22Rv1 (cell line): ENCODE measurements at regions not wholly inside any gene's neighbourhood (a gene's known extent, or its start where the extent isn't known, plus 50 kb on each side); places are given as distances from the start of the nearest gene placed in this dataset.

Experiments used
- H3K27ac ChIP-seq: fragments of 450-650 bp; 2 replicates; pipeline ENCODE4 v1.5.1; 2017
- CTCF ChIP-seq: fragments of 450-650 bp; IDR thresholded peaks from 2 replicates; pipeline ENCODE4 v1.5.1; 2017; ENCODE audit warnings: mild to moderate bottlenecking
- ZFX ChIP-seq: fragments of 450-650 bp; IDR thresholded peaks from 2 replicates; pipeline ENCODE4 v1.6.1; 2017; ENCODE audit warnings: antibody characterized with exemption, borderline replicate concordance

GRCh38 chr7:155228459-155228845 is 69.2 kb upstream of the INSIG1 start:
- no peak overlapping the region for H3K27ac ChIP-seq

GRCh38 chr7:155228894-155229293 is 68.8 kb upstream of the INSIG1 start:
- TF ChIP-seq CTCF (no peak), ZFX (no peak)
- no peak overlapping the region for H3K27ac ChIP-seq

More at GRCh38 chr7:155228459-155228845, 69.2 kb upstream of the INSIG1 start:
- TF ChIP-seq ZFX (no peak), CTCF (no peak)

DNA sequence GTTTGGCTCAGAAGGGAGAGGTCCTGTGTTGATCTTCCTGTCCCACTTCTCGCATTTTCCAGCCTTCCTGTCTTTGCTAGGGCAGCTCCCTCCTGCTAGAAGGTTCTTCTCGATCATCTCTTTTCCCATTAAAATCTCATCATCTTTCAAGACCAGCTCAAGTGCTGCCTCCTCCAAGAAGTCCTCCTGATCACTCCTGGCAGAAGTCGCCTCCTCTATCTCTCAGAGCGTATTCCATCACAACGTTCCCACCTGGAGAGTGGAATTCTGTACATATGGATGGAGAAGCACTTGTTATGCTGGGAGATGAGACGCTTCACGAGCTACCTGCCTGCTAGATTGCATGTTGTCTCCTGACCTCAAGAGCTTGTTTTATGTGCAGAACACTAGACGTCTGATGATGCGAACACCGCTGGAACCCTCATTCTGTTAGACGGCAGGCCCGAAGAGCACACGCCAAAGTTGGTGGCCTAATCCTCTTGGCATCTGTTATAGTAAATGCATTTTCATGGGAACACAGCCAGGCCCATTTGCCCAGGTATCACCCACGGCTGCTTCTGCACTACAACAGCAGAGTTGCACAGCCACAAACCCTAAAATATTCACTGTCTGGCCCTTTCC is 68.0 kb upstream of the INSIG1 start:
- no peak overlapping the region for H3K27ac ChIP-seq
- TF ChIP-seq ZFX: no peak
- TF ChIP-seq CTCF: no peak

- no peak overlapping the region for H3K27ac ChIP-seq
Measured at GRCh38 chr7:155230169-155230593, 67.5 kb upstream of the INSIG1 start.

DNA sequence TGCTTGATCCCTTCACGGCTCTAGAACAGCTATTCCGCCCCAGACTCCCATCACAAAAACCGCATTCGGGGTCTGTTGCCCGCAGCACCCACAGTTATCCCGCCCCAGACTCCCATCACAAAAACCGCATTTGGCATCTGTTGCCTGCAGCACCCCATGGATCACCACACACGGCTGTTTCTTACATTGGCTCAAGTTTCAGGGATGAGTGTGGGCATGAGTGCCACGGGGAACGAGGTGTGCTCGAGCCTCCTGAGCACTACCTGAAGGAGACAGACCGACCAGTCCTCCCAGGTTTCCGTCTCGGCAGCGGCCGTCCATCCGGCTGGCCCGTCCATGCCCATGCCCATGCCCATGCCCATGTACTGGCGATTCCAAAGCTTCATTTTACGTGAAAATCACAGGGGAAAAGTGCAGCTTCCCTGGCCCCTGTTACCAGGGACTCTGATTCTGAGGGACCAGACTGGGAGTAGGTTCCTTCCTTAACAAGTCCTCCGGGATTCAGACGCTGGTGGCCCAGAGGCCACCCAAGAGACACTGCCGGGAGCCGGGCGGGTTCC is 66.4 kb upstream of the INSIG1 start:
- H3K27ac ChIP-seq: no peak overlapping the region
- TF ChIP-seq ZFX (no peak), CTCF (no peak)

More at GRCh38 chr7:155230169-155230593, 67.5 kb upstream of the INSIG1 start:
- TF ChIP-seq CTCF (no peak), ZFX (no peak)

DNA sequence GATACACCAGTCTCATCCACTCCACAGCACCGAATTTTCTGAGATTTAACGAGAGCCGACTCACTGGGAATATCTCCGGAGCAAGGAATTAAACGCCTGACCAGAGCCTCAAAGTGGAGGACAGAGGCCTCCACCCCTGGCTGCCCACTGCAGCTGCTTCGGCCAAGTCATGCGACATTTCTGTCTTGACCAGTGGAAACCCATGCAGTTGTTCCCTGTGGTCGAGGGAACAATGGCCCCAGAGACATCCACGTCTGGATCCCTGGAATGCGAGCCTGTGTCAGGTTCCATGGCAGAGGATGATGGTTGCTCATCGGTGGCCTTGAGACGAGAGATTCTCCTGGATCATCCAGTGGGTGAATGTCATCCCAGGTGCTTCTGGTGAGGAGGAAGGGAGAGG is 65.7 kb upstream of the INSIG1 start:
- no peak overlapping the region for H3K27ac ChIP-seq
- TF ChIP-seq CTCF: no peak
- no peak for TF ChIP-seq ZFX

DNA sequence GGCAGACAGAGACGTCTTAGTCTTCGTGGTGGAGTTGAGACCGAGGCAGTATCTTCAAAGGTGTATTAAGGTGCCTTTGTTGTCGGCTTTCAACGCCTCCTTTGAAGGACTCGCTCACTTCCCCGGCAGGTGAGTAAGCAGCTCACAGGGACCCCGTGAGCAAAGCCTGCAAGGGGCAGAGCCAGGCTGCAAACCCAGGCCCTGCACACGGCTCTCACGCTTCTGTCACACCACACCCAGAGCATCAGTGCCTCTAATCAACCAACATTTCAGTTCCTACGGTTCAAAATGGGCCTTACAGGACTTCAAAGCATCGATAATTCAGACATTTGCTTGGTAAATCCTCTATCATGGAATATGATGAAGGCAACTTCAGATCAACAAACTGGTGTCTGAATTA is 64.8 kb upstream of the INSIG1 start:
- no peak for TF ChIP-seq CTCF
- TF ChIP-seq ZFX: no peak
- H3K27ac ChIP-seq: no peak overlapping the region
